ENCODE measurements at regions not wholly inside any gene's neighbourhood (a gene's known extent, or its start where the extent isn't known, plus 50 kb on each side); places are given as distances from the start of the nearest gene placed in this dataset.
"Not testable (repeated sequence)": the region's sequence is repeated elsewhere in the genome, so short reads cannot be mapped to it uniquely, and the experiment has no call there.

- DNase-seq = no peak
These were observed 1398.0 kb upstream of the NXPH2 start for GRCh38 chr2:140178234-140178633.

GRCh38 chr2:140177086-140177485 lies 1396.9 kb upstream of the NXPH2 start:
- DNase-seq = no peak

GRCh38 chr2:140173790-140174189 lies 1393.6 kb upstream of the NXPH2 start:
- no peak for DNase-seq

- no peak for DNase-seq
These were observed 1384.3 kb upstream of the NXPH2 start for GRCh38 chr2:140164449-140164848.

- no peak for DNase-seq
These were observed 1378.1 kb upstream of the NXPH2 start for GRCh38 chr2:140158259-140158658.

GRCh38 chr2:140157816-140158215 lies 1377.6 kb upstream of the NXPH2 start:
- no peak for DNase-seq

GRCh38 chr2:140154706-140155105 lies 1374.5 kb upstream of the NXPH2 start:
- DNase-seq = no peak

- no peak for DNase-seq
These were observed 1374.1 kb upstream of the NXPH2 start for GRCh38 chr2:140154271-140154670.

- DNase-seq = no peak
These were observed 1364.4 kb upstream of the NXPH2 start for GRCh38 chr2:140144611-140145010.

GRCh38 chr2:140138736-140139135 lies 1358.5 kb upstream of the NXPH2 start:
- no peak for DNase-seq

- no peak for DNase-seq
These were observed 1356.7 kb upstream of the NXPH2 start for GRCh38 chr2:140136861-140137260.

- no peak for DNase-seq
These were observed 1356.2 kb upstream of the NXPH2 start for GRCh38 chr2:140136366-140136765.

GRCh38 chr2:140128909-140129308 lies 1348.7 kb upstream of the NXPH2 start:
- no peak for DNase-seq

GRCh38 chr2:140122001-140122400 lies 1341.8 kb upstream of the NXPH2 start:
- no peak for DNase-seq

GRCh38 chr2:140117386-140117785 lies 1337.2 kb upstream of the NXPH2 start:
- no peak for DNase-seq

GRCh38 chr2:140108706-140109475 lies 1328.7 kb upstream of the NXPH2 start:
- DNase-seq = no peak

- no peak for DNase-seq
These were observed 1311.7 kb upstream of the NXPH2 start for GRCh38 chr2:140091926-140092325.

GRCh38 chr2:140086964-140087363 lies 1306.8 kb upstream of the NXPH2 start:
- DNase-seq = no peak

- DNase-seq = no peak
These were observed 1305.5 kb upstream of the NXPH2 start for GRCh38 chr2:140085674-140086073.

GRCh38 chr2:140079038-140079437 lies 1298.8 kb upstream of the NXPH2 start:
- no peak for DNase-seq

- no peak for DNase-seq
These were observed 1296.0 kb upstream of the NXPH2 start for GRCh38 chr2:140076164-140076563.

- DNase-seq = not testable (repeated sequence)
These were observed 1293.6 kb upstream of the NXPH2 start for GRCh38 chr2:140073763-140074162.

GRCh38 chr2:140067661-140068060 lies 1287.5 kb upstream of the NXPH2 start:
- no peak for DNase-seq

GRCh38 chr2:140064243-140064642 lies 1284.1 kb upstream of the NXPH2 start:
- no peak for DNase-seq

- DNase-seq = no peak
These were observed 1283.2 kb upstream of the NXPH2 start for GRCh38 chr2:140063356-140063755.
